ENCODE measurements at regions not wholly inside any gene's neighbourhood (a gene's known extent, or its start where the extent isn't known, plus 50 kb on each side); places are given as distances from the start of the nearest gene placed in this dataset.

- no peak for TF ChIP-seq CTCF (IDR thresholded peaks at IDR 0.05; ENCODE audit: poor library complexity, severe bottlenecking)
- no peak for TF ChIP-seq EP300 (conservative IDR thresholded peaks at IDR 0.05; ENCODE audit: poor library complexity, severe bottlenecking)
- no peak for TF ChIP-seq TAF1 (IDR thresholded peaks at IDR 0.05; ENCODE audit: low read depth)
- no peak for TF ChIP-seq POLR2AphosphoS5 (IDR thresholded peaks at IDR 0.05)
These were observed 160.3 kb upstream of the ANK2 start for GRCh38 chr4:112889199-112889598.

Measured in neural cell (in vitro differentiated cells).